A549 (cell line): ENCODE measurements at regions not wholly inside any gene's neighbourhood (a gene's known extent, or its start where the extent isn't known, plus 50 kb on each side); places are given as distances from the start of the nearest gene placed in this dataset.
"Not testable (repeated sequence)": the region's sequence is repeated elsewhere in the genome, so short reads cannot be mapped to it uniquely, and the experiment has no call there.

ENCODE experiments used
- ATAC-seq, 2 experiments: fragments of 200-7000 bp in 1 of 2; fragments of >200 bp in 1 of 2; cut with Nextera tagmentation in 1 of 2; cut with Tn5 transposase in 1 of 2; 3 replicates each; pipeline versions ENCODE4 v1.8.0 to v1.9.1; 2018 to 2020; ENCODE audit warnings: mild to moderate bottlenecking in 1 of 2, moderate library complexity in 1 of 2
- CTCF ChIA-PET: fragments of 300-600 bp; sonication (Branson Sonifier 250); formaldehyde crosslinking; extraction: SDS; loops from one replicate; lab custom pipeline; 2021; ENCODE audit warnings: antibody characterized with exemption, inconsistent platforms; lab: Yijun Ruan, JAX
- POLR2A ChIA-PET: fragments of 350-600 bp; formaldehyde crosslinking; extraction: SDS; loops from one replicate; lab custom pipeline; 2021; ENCODE audit warnings: antibody characterized with exemption, inconsistent platforms; lab: Yijun Ruan, JAX
- DNase-seq, 2 experiments: peaks; one replicate each; pipeline versions ENCODE4 v3.0.0 to v3.0.0-alpha.2; 2011 to 2016; ENCODE audit warnings: low read depth in 1 of 2, low spot score in 1 of 2
- FAIRE-seq: peaks from 2 replicates; lab custom pipeline; 2011; peaks lifted over from hg19 to GRCh38; lab: Jason Lieb, UNC
- H3K27ac ChIP-seq, 2 experiments: fragments of >200 bp; sonication (Bioruptor Twin); formaldehyde crosslinking; 3 replicates each; pipeline ENCODE4 v1.5.1; 2016 to 2017
- H3K4me1 ChIP-seq: fragments of >200 bp; sonication (Bioruptor Twin); formaldehyde crosslinking; 3 replicates; pipeline ENCODE4 v1.6.1; 2016
- H3K4me2 ChIP-seq: fragments of >200 bp; sonication (Bioruptor Twin); formaldehyde crosslinking; 3 replicates; pipeline ENCODE4 v1.6.1; 2016
- H3K4me3 ChIP-seq: fragments of >200 bp; sonication (Bioruptor Twin); formaldehyde crosslinking; 3 replicates; pipeline ENCODE4 v1.5.1; 2016
- H3K9me3 ChIP-seq: fragments of >200 bp; sonication (Bioruptor Twin); formaldehyde crosslinking; 3 replicates; pipeline ENCODE4 v1.6.1; 2016
- CBX8 ChIP-seq: fragments of 200-600 bp; sonication (generic); IDR thresholded peaks from 2 replicates; pipeline ENCODE4 v1.6.1; 2016
- CEBPB ChIP-seq, 2 experiments: fragments of >200 bp in 1 of 2; sonication (Bioruptor Twin) in 1 of 2; formaldehyde crosslinking in 1 of 2; IDR thresholded peaks; 2 replicates each; pipeline ENCODE4 v1.6.1; 2012 to 2016
- CHD2 ChIP-seq: fragments of 150-350 bp; IDR thresholded peaks from 2 replicates; pipeline ENCODE4 v1.6.1; 2014; ENCODE audit warnings: low read length; ENCODE audit not compliant: partially characterized antibody
- EHF ChIP-seq: fragments of 250-450 bp; sonication (Bioruptor Pico); IDR thresholded peaks from 2 replicates; pipeline ENCODE4 v1.5.0; 2020; ENCODE audit warnings: mild to moderate bottlenecking
- HEYL ChIP-seq: fragments of 250-450 bp; sonication (Bioruptor Pico); IDR thresholded peaks from 2 replicates; pipeline ENCODE4 v1.8.0; 2021; ENCODE audit warnings: mild to moderate bottlenecking, moderate library complexity
- HOXB5 ChIP-seq: fragments of 250-450 bp; sonication (Bioruptor Pico); IDR thresholded peaks from 2 replicates; pipeline ENCODE4 v1.5.0; 2020; ENCODE audit warnings: mild to moderate bottlenecking, moderate library complexity
- KDM1A ChIP-seq: fragments of 200-600 bp; sonication (generic); IDR thresholded peaks from 2 replicates; pipeline ENCODE4 v1.6.1; 2016; ENCODE audit warnings: low read depth, mild to moderate bottlenecking
- MAFK ChIP-seq: fragments of 450-650 bp; IDR thresholded peaks from 2 replicates; pipeline ENCODE4 v1.6.1; 2014; ENCODE audit not compliant: partially characterized antibody
- MAZ ChIP-seq: fragments of 150-350 bp; IDR thresholded peaks from 2 replicates; pipeline ENCODE4 v1.6.1; 2014; ENCODE audit warnings: antibody characterized with exemption, low read depth, low read length, borderline replicate concordance
- NFE2L2 ChIP-seq: fragments of 150-350 bp; conservative IDR thresholded peaks from 2 replicates; pipeline ENCODE4 v1.6.1; 2014; ENCODE audit warnings: low read length
- NPAS2 ChIP-seq: fragments of 250-450 bp; sonication (Bioruptor Pico); IDR thresholded peaks from 2 replicates; pipeline ENCODE4 v1.8.0; 2022; ENCODE audit warnings: mild to moderate bottlenecking, moderate library complexity, borderline replicate concordance
- NR3C1 ChIP-seq: fragments of >200 bp; sonication (Bioruptor Twin); formaldehyde crosslinking; IDR thresholded peaks from 3 replicates; pipeline ENCODE4 v1.6.1; 2017
- POLR2A ChIP-seq: IDR thresholded peaks from 2 replicates; pipeline ENCODE4 v1.6.1; 2012; ENCODE audit warnings: mild to moderate bottlenecking, low read length
- POLR2AphosphoS2 ChIP-seq: conservative IDR thresholded peaks from 2 replicates; pipeline ENCODE4 v1.6.1; 2012; ENCODE audit warnings: low read length, improper control_type of control experiment, inconsistent platforms
- RARB ChIP-seq: fragments of 250-450 bp; sonication (Bioruptor Pico); IDR thresholded peaks from 2 replicates; pipeline ENCODE4 v1.8.0; 2021; ENCODE audit warnings: mild to moderate bottlenecking, moderate library complexity
- RFX5 ChIP-seq: fragments of 450-650 bp; IDR thresholded peaks from 2 replicates; pipeline ENCODE4 v1.7.1; 2014; ENCODE audit warnings: antibody characterized with exemption, mild to moderate bottlenecking, moderate library complexity
- SMC3 ChIP-seq: fragments of >200 bp; sonication (Bioruptor Twin); formaldehyde crosslinking; IDR thresholded peaks from 3 replicates; pipeline ENCODE4 v1.6.1; 2018; ENCODE audit warnings: inconsistent platforms
- TFCP2L1 ChIP-seq: fragments of 250-450 bp; sonication (Bioruptor Pico); IDR thresholded peaks from 2 replicates; pipeline ENCODE4 v1.5.0; 2021; ENCODE audit warnings: mild to moderate bottlenecking
- ZC3H11A ChIP-seq: fragments of 450-650 bp; IDR thresholded peaks from 2 replicates; pipeline ENCODE4 v1.6.1; 2014; ENCODE audit warnings: antibody characterized with exemption, mild to moderate bottlenecking
- ZNF302 ChIP-seq: fragments of 250-450 bp; sonication (Bioruptor Pico); IDR thresholded peaks from 2 replicates; pipeline ENCODE4 v1.9.0; 2021; ENCODE audit warnings: inconsistent platforms, mild to moderate bottlenecking, moderate library complexity
- WGBS: methylation state at CpG from one replicate; pipeline ENCODE4 v1.1.6; 2017; ENCODE audit errors: missing lambda C conversion rate; 5-methylcytosine and 5-hydroxymethylcytosine counted together
- TF ChIP-seq, protein P1 (sequence below): IDR thresholded peaks from 2 replicates; pipeline ENCODE4 v1.6.1; 2012; ENCODE audit warnings: low read depth, borderline replicate concordance

DNA sequence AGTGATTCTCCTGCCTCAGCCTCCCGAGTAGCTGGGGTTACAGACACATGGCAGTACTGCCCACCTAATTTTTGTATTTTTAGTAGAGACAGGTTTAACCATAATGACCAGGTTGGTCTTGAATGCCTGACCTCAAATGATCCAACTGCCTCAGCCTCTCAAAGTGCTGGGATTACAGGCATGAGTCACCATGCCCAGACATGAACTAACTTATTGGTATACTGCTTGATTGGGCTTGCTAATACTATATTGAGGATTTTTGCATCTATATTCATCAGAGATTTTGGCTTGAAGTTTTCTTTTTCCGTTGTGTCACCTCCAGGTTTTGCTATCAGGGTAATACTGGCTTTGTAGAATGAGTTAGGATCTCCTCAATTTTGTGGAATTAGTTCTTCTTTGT lies 706.1 kb upstream of the HS6ST1 start:
- H3K27ac ChIP-seq, result no peak overlapping the region

DNA sequence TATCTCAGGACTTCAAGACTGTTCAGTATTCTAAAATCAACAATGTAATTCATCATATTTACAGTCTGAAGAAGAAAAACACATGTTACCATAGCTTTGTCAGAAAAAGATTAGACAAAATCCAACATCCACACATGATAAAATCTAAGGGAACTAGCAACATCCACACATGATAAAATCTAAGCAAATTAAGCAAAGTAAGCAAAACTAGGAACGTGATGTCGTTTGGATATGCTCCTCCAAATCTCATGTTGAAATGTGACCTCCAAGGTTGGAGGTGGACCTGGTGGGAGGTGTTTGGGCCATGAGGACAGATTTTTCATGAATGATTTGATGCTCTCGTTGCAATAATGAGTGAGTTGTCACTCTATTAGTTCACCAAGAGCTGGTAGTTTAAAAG lies 717.3 kb upstream of the HS6ST1 start:
- DNase-seq (no peak), FAIRE-seq (no peak), ATAC-seq (no peak)
- H3K27ac ChIP-seq, result no peak overlapping the region
- H3K4me3 ChIP-seq, result no peak overlapping the region
- H3K4me2 ChIP-seq, result no peak overlapping the region
- ChIA-PET CTCF (no interaction called here), POLR2A (no interaction called here)
- no peaks in the 10 kb centered on the region for H3K4me1 ChIP-seq
- TF ChIP-seq MAFK (peak; percentile 72), RFX5 (no peak)
- no peaks in the 10 kb centered on the region for H3K9me3 ChIP-seq
- 4% methylated on average over 3 of the region's 3 CpGs for WGBS

More for the DNA sequence above, 706.1 kb upstream of the HS6ST1 start:
- no peak for FAIRE-seq
- Histone ChIP-seq H3K4me3 (no peak overlapping the region), H3K4me1 (no peaks in the 10 kb centered on the region), H3K4me2 (no peak overlapping the region), H3K9me3 (no peaks in the 10 kb centered on the region)
- no peak for ATAC-seq
- POLR2A ChIA-PET, result no interaction called here
- DNase-seq, result no peak
- WGBS, result 2% methylated on average over 2 of the region's 2 CpGs
- TF ChIP-seq CHD2, result no peak
- no peak for TF ChIP-seq SMC3
- TF ChIP-seq MAZ, result no peak
- TF ChIP-seq, all 56 proteins: peak for 0
- CTCF ChIA-PET, result no interaction called here

DNA sequence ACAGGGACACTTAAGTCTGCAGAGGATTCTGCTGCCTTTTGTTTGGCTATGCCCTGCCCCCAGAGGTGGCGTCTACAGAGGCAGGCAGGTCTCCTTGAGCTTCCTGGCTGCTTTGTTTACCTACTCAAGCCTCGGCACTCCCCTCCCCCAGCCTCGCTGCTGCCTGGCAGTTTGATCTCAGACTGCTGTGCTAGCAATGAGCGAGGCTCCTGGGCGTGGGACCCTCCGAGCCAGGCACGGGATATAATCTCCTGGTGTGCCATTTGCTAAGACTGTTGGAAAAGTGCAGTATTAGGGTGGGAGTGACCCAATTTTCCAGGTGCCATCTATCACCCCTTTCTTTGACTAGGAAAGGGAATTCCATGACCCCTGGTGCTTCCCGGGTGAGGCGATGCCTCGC lies 725.0 kb upstream of the HS6ST1 start:
- H3K9me3 ChIP-seq, FAIRE-seq, H3K27ac ChIP-seq, ATAC-seq, POLR2A ChIA-PET, H3K4me3 ChIP-seq, CTCF ChIA-PET, H3K4me2 ChIP-seq, H3K4me1 ChIP-seq, DNase-seq: not testable (repeated sequence)
- whole genome bisulfite sequencing, result 44% methylated on average over 7 of the region's 10 CpGs

DNA sequence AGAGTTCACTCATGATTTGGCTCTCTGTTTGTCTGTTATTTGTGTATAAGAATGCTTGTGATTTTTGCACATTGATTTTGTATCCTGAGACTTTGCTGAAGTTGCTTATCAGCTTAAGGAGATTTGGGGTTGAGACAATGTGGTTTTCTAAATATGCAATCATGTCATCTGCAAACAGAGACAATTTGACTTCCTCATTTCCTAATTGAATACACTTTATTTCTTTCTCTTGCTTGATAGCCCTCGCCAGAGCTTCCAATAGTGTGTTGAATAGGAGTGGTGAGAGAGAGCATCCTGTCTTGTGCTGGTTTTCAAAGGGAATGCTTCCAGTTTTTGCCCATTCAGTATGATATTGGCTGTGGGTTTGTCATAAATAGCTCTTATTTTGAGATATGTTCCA lies 727.8 kb upstream of the HS6ST1 start:
- H3K27ac ChIP-seq, ATAC-seq, CTCF ChIA-PET, H3K4me2 ChIP-seq, FAIRE-seq, H3K9me3 ChIP-seq, H3K4me1 ChIP-seq, H3K4me3 ChIP-seq, DNase-seq, POLR2A ChIA-PET: not testable (repeated sequence)
- 0% methylated on average over 1 of the region's 1 CpG for WGBS

DNA sequence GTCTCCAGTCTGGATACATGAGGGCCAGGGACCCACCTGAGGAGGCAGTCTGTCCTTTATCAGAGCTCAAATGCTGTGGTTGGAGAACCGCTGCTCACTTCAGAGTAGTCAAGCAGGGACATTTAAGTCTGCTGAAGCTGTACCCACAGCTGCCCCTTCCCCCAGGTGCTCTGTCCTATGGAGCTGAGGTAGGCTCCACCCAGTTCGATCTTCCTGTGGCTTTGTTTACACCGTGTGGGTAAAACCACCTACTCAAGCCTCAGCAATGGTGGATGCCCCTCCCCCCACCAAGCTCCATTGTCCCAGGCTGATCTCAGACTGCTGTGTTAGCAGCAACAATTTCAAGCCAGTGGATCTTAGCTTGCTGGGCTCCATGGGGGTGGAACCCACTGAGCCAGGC lies 731.4 kb upstream of the HS6ST1 start:
- no peak for TF ChIP-seq HOXB5 (CRISPR knock-in tag)
- no peak for TF ChIP-seq NR3C1
- no peak for TF ChIP-seq POLR2A
- no peak for TF ChIP-seq TFCP2L1
- no peak for TF ChIP-seq NFE2L2
- no peak for TF ChIP-seq CEBPB (IDR thresholded peaks at IDR 0.05)
- TF ChIP-seq ZC3H11A, result no peak
- TF ChIP-seq EHF (CRISPR knock-in tag), result no peak
- TF ChIP-seq KDM1A, result no peak
- TF ChIP-seq ZNF302 (CRISPR knock-in tag), result no peak
- TF ChIP-seq CBX8, result no peak
- TF ChIP-seq NPAS2 (CRISPR knock-in tag), result no peak
- TF ChIP-seq, protein P1, sequence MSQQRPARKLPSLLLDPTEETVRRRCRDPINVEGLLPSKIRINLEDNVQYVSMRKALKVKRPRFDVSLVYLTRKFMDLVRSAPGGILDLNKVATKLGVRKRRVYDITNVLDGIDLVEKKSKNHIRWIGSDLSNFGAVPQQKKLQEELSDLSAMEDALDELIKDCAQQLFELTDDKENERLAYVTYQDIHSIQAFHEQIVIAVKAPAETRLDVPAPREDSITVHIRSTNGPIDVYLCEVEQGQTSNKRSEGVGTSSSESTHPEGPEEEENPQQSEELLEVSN, result no peak
- TF ChIP-seq HEYL (CRISPR knock-in tag), result no peak
- no peak for TF ChIP-seq RFX5
- TF ChIP-seq MAFK, result no peak
- TF ChIP-seq POLR2AphosphoS2, result no peak
- TF ChIP-seq RARB (CRISPR knock-in tag), result no peak
- Histone ChIP-seq H3K4me2 (no peak overlapping the region), H3K9me3 (no peaks in the 10 kb centered on the region), H3K27ac (no peak overlapping the region), H3K4me1 (no peaks in the 10 kb centered on the region), H3K4me3 (no peak overlapping the region)
- no peak for DNase-seq
- POLR2A ChIA-PET, result no interaction called here
- WGBS, result 0% methylated on average over 3 of the region's 3 CpGs
- no peak for ATAC-seq
- FAIRE-seq, result no peak
- CTCF ChIA-PET, result no interaction called here
